ENCODE measurements at regions not wholly inside any gene's neighbourhood (a gene's known extent, or its start where the extent isn't known, plus 50 kb on each side); places are given as distances from the start of the nearest gene placed in this dataset.

DNA sequence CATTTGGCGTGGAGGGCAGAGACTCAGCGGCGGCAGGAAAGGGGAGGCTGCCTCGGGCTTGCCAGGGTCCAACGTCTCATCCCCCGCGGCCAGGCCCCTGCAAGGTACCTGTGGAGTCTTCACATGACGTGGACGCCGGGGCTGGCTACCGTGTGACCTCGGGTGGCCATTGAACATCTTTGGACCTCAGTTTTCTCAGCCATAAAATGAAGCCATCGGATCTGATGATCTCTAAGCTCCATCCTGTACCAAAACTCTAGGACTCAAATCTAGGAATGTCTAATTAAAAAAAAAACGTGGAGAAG is 141.8 kb upstream of the KCNE2 start:
- CTCF ChIA-PET (ENCODE audit: partially characterized antibody) = interaction anchor here (1.0 kb wide), 1 partner anchor 21 kb away, joined by 3 read pairs; no protein-coding TSS in a partner anchor
- Histone ChIP-seq H3K79me2 (ENCODE audit: control insufficient read depth in 1 of 2, insufficient read depth in 2 of 2, low read length in 2 of 2) (no peaks in the 10 kb centered on the region), H4K91ac (replicated peaks; ENCODE audit: insufficient read length, low read length) (no peak overlapping the region), H3K36me3 (ENCODE audit: control insufficient read depth in 2 of 4, insufficient read depth in 4 of 4, low read length in 3 of 4) (no peaks in the 10 kb centered on the region), H3K27me3 (replicated peaks in 1 of 4; ENCODE audit: control insufficient read depth in 3 of 4, extremely low read depth in 1 of 4, insufficient read depth in 3 of 4, low read length in 3 of 4) (no peaks in the 10 kb centered on the region), H4K5ac (ENCODE audit: insufficient read length, low read depth, low read length) (no peak overlapping the region), H3K27ac (ENCODE audit: low read depth, low read length) (no peak overlapping the region), H3K4me2 (ENCODE audit: insufficient read depth in 1 of 2, low read depth in 2 of 2, low read length in 2 of 2) (no peak overlapping the region), H2AK5ac (ENCODE audit: low read depth, low read length) (no peak overlapping the region), H2BK120ac (replicated peaks; ENCODE audit: low read depth, low read length) (no peak overlapping the region), H3K14ac (ENCODE audit: insufficient read length) (no peak overlapping the region), H2BK5ac (ENCODE audit: low read depth, low read length) (no peak overlapping the region), H3K9ac (replicated peaks in 1 of 4; ENCODE audit: extremely low read depth in 1 of 4, low read depth in 3 of 4, low read length in 3 of 4) (no peak overlapping the region), H3K23me2 (ENCODE audit: low read depth, low read length) (no peaks in the 10 kb centered on the region), H3K23ac (ENCODE audit: insufficient read length) (no peak overlapping the region), H3K4me1 (replicated peaks in 1 of 4; ENCODE audit: control insufficient read depth in 3 of 4, insufficient read depth in 4 of 4, low read length in 3 of 4) (no peaks in the 10 kb centered on the region), H4K20me1 (replicated peaks in 1 of 2; ENCODE audit: control insufficient read depth in 1 of 2, insufficient read depth in 2 of 2, low read length in 2 of 2) (no peaks in the 10 kb centered on the region), H3K18ac (ENCODE audit: extremely low read depth, low read length) (no peak overlapping the region), H2AFZ (ENCODE audit: low read length) (no peak overlapping the region), H3K9me3 (ENCODE audit: insufficient read depth in 2 of 2, low read depth in 1 of 2, low read length in 1 of 2) (no peaks in the 10 kb centered on the region), H4K8ac (ENCODE audit: extremely low read depth, insufficient read depth, low read length) (no peak overlapping the region), H3K4ac (replicated peaks; ENCODE audit: insufficient read length, low read depth, low read length) (no peak overlapping the region), H2BK12ac (ENCODE audit: low read depth, low read length) (no peak overlapping the region), H2BK15ac (ENCODE audit: low read length) (no peak overlapping the region), H3K4me3 (ENCODE audit: extremely low read depth in 1 of 4, insufficient read depth in 2 of 4, low read depth in 3 of 4, low read length in 4 of 4) (no peak overlapping the region), H2BK20ac (ENCODE audit: low read length) (no peak overlapping the region), H3K79me1 (ENCODE audit: low read depth, low read length) (no peaks in the 10 kb centered on the region), H3K56ac (replicated peaks; ENCODE audit: insufficient read length, low read depth, low read length) (no peak overlapping the region)
- POLR2A ChIA-PET (ENCODE audit: partially characterized antibody) = no interaction called here
- TF ChIP-seq KDM5A (IDR thresholded peaks at IDR 0.05; ENCODE audit: low read length) (no peak), CREB1 (IDR thresholded peaks at IDR 0.05) (no peak), KDM4A (IDR thresholded peaks at IDR 0.05; ENCODE audit: low read depth, low read length, severe bottlenecking) (no peak), CHD2 (IDR thresholded peaks at IDR 0.05; ENCODE audit: low read length) (no peak), RNF2 (IDR thresholded peaks at IDR 0.05; ENCODE audit: borderline replicate concordance, low read depth, low read length, missing control alignments, poor library complexity, severe bottlenecking) (no peak), GABPA (IDR thresholded peaks at IDR 0.05; ENCODE audit: borderline replicate concordance, insufficient read depth, low read length) (no peak), GTF2F1 (IDR thresholded peaks at IDR 0.05; ENCODE audit: borderline replicate concordance, low read depth, low read length) (no peak), KDM1A (IDR thresholded peaks at IDR 0.05; ENCODE audit: borderline replicate concordance, low read length) (no peak), TAF1 (IDR thresholded peaks at IDR 0.05; ENCODE audit: low read depth, low read length) (no peak), SP4 (IDR thresholded peaks at IDR 0.05; ENCODE audit: low read length) (no peak), SIX5 (IDR thresholded peaks at IDR 0.05; ENCODE audit: low read depth, low read length) (no peak), BRCA1 (IDR thresholded peaks at IDR 0.05; ENCODE audit: low read depth, low read length) (no peak)
- DNase-seq (ENCODE audit: low read depth in 1 of 2, low spot score in 2 of 2) = no peak
- FAIRE-seq = no peak
- WGBS, 2 experiments (ENCODE audit: extremely low coverage in 1 of 2, insufficient coverage in 1 of 2, insufficient read length in 1 of 2, insufficient replicate concordance in 2 of 2, low coverage in 1 of 2, low lambda C conversion rate in 2 of 2, missing lambda C conversion rate in 1 of 2) = 90% methylated on average over 14 of the region's 14 CpGs; no CpG with 5 or more reads in 1 of the 2 experiments

Measured in H1 (cell line).